ENCODE measurements at regions not wholly inside any gene's neighbourhood (a gene's known extent, or its start where the extent isn't known, plus 50 kb on each side); places are given as distances from the start of the nearest gene placed in this dataset.
"Not testable (repeated sequence)": the region's sequence is repeated elsewhere in the genome, so short reads cannot be mapped to it uniquely, and the experiment has no call there.

GRCh38 chr10:30534465-30535144, 94.9 kb downstream of the LYZL2 start:
- TF ChIP-seq CTCF (IDR thresholded peaks at IDR 0.05; ENCODE audit: insufficient read depth, low read depth, low read length) = peak; percentile 83
- H3K4me3 ChIP-seq (ENCODE audit: low read depth, low read length) = no peak overlapping the region
- DNase-seq (ENCODE audit: low read depth) = peak; percentile 80

GRCh38 chr10:30531751-30532530, 97.6 kb downstream of the LYZL2 start:
- DNase-seq (ENCODE audit: low read depth) = no peak
- H3K4me3 ChIP-seq (ENCODE audit: low read depth, low read length) = no peak overlapping the region
- TF ChIP-seq CTCF (IDR thresholded peaks at IDR 0.05; ENCODE audit: insufficient read depth, low read depth, low read length) = no peak

- TF ChIP-seq CTCF (IDR thresholded peaks at IDR 0.05; ENCODE audit: insufficient read depth, low read depth, low read length) = no peak
- no peak overlapping the region for H3K4me3 ChIP-seq (ENCODE audit: low read depth, low read length)
- DNase-seq (ENCODE audit: low read depth) = no peak
These were observed 95.5 kb downstream of the MAP3K8 start for GRCh38 chr10:30529373-30529998.

GRCh38 chr10:30528429-30528786, 94.4 kb downstream of the MAP3K8 start:
- DNase-seq (ENCODE audit: low read depth) = no peak
- no peak for TF ChIP-seq CTCF (IDR thresholded peaks at IDR 0.05; ENCODE audit: insufficient read depth, low read depth, low read length)
- no peak overlapping the region for H3K4me3 ChIP-seq (ENCODE audit: low read depth, low read length)

- TF ChIP-seq CTCF (IDR thresholded peaks at IDR 0.05; ENCODE audit: insufficient read depth, low read depth, low read length) = no peak
- no peak for DNase-seq (ENCODE audit: low read depth)
- H3K4me3 ChIP-seq (ENCODE audit: low read depth, low read length) = no peak overlapping the region
These were observed 93.8 kb downstream of the MAP3K8 start for GRCh38 chr10:30527623-30528428.

GRCh38 chr10:30522661-30523078, 88.7 kb downstream of the MAP3K8 start:
- not testable (repeated sequence) for DNase-seq (ENCODE audit: low read depth); H3K4me3 ChIP-seq (ENCODE audit: low read depth, low read length)
